Psoas muscle (tissue), 7 donors: ENCODE measurements at regions not wholly inside any gene's neighbourhood (a gene's known extent, or its start where the extent isn't known, plus 50 kb on each side); places are given as distances from the start of the nearest gene placed in this dataset.
A peak's percentile ranks its signal among the peaks of the same experiment; 100 is the strongest.

Experiments
- ATAC-seq, 4 donors: fragments of 200-7000 bp; cut with Tn5 transposase; one replicate each; pipeline ENCODE4 v1.9.1; 2020; ENCODE audit warnings: moderate library complexity in 3 of 4, mild to moderate bottlenecking in 2 of 4
- DNase-seq, 2 donors: peaks; one replicate each; pipeline ENCODE4 v3.0.0-alpha.2; 2020
- H3K27ac ChIP-seq: fragments of 200-600 bp; one replicate; pipeline ENCODE4 v1.8.0; 2022
- H3K27me3 ChIP-seq, 3 donors: fragments of 200-600 bp in 1 of 3; one replicate each; pipeline versions ENCODE4 v1.6.1 to v1.8.0; 2013 to 2022; ENCODE audit warnings: low read length in 2 of 3, mild to moderate bottlenecking in 2 of 3, moderate library complexity in 1 of 3; ENCODE audit not compliant: insufficient read depth in 3 of 3
- H3K36me3 ChIP-seq, 2 donors: fragments of 200-600 bp in 1 of 2; one replicate each; pipeline versions ENCODE4 v1.6.1 to v1.8.0; 2013 to 2022; ENCODE audit warnings: low read depth in 1 of 2, mild to moderate bottlenecking in 1 of 2, moderate library complexity in 1 of 2; ENCODE audit not compliant: insufficient read depth in 1 of 2
- H3K4me1 ChIP-seq: fragments of 200-600 bp; one replicate; pipeline ENCODE4 v1.8.0; 2022
- H3K4me3 ChIP-seq: fragments of 200-600 bp; one replicate; pipeline ENCODE4 v1.8.0; 2022; ENCODE audit warnings: mild to moderate bottlenecking
- H3K9me3 ChIP-seq: fragments of 200-600 bp; one replicate; pipeline ENCODE4 v1.8.0; 2022
- WGBS, 3 donors: extraction: QIAGEN DNeasy Blood & Tissue Kit; methylation state at CpG; one replicate each; pipeline versions ENCODE4 v1.1.6 to v1.1.7; 2013; 5-methylcytosine and 5-hydroxymethylcytosine counted together
- intact Hi-C, 2 donors: fragments of 100-400 bp; cut with DNase I; formaldehyde crosslinking; loops; one replicate each; pipeline versions ENCODE4 v1.11.0 to v1.14.2; 2022
- TF ChIP-seq, protein P1 (sequence below): fragments of 200-600 bp; IDR thresholded peaks from one replicate; pipeline ENCODE4 v1.8.0; 2022; ENCODE audit warnings: antibody characterized with exemption
- donor health status: healthy with polysubstance abuse.
- donor health status: DM: no; HTN: no; CAD: no; lungs with moderate emphysema.
- donor health status: Bipolar disorder and iron deficiency.
- donor health status: healthy.
- donor health status: DM: yes; HTN: yes; CAD: no.
- donor health status: DM: no; HTN: no; CAD: no.
- donor health status: DM: yes; HTN: yes; CAD: no.

DNA sequence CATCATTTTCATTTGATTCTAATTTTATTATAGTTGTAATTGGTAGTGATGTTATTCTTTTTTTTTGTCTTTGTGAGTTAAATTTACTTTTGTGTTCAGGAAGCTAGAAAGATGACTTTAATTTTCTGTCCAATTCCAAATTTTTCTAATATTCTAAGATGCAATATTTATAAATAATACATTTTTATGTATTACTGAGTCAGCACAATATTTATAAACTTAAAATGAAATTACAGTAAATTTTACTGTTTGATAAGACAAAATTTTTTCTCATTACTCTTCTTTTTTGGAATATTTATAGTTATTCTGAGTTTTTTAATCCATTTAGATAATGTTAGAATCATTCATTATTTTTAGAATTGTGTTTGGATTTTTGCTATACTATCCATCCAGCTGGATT, 1637.9 kb upstream of the ACO1 start:
- intact Hi-C loops: no loop called here
- Histone ChIP-seq H3K9me3 (no peaks in the 10 kb centered on the region), H3K27ac (no peak overlapping the region), H3K4me3 (no peak overlapping the region), H3K27me3 (no peaks in the 10 kb centered on the region), H3K4me1 (no peaks in the 10 kb centered on the region), H3K36me3 (no peaks in the 10 kb centered on the region)
- ATAC-seq (no peak), DNase-seq (no peak)
- TF ChIP-seq, protein P1, sequence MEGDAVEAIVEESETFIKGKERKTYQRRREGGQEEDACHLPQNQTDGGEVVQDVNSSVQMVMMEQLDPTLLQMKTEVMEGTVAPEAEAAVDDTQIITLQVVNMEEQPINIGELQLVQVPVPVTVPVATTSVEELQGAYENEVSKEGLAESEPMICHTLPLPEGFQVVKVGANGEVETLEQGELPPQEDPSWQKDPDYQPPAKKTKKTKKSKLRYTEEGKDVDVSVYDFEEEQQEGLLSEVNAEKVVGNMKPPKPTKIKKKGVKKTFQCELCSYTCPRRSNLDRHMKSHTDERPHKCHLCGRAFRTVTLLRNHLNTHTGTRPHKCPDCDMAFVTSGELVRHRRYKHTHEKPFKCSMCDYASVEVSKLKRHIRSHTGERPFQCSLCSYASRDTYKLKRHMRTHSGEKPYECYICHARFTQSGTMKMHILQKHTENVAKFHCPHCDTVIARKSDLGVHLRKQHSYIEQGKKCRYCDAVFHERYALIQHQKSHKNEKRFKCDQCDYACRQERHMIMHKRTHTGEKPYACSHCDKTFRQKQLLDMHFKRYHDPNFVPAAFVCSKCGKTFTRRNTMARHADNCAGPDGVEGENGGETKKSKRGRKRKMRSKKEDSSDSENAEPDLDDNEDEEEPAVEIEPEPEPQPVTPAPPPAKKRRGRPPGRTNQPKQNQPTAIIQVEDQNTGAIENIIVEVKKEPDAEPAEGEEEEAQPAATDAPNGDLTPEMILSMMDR: no peak

DNA sequence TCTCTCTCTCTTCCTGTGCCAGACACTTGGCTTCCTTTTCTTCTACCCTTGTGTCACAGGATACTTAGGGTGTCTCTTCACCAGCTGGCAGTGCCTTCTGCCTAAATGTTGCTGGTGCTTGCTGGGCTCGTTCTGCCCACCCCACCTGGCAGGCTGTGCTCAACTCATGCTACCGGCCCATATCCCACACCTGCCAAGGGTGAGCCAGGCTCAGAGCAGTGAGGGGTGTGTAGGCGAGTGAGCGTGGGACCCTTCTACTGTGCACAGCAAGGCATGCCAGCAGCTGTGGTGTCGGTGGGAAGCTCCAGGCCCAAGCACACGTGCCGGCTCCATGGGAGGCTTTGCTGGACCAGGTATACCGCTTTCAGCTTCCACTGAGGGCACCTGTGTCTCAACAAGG, 1626.7 kb upstream of the ACO1 start:
- H3K4me1 ChIP-seq: no peaks in the 10 kb centered on the region
- H3K4me3 ChIP-seq: no peak overlapping the region
- ATAC-seq (no peak), DNase-seq (no peak)
- H3K9me3 ChIP-seq: no peaks in the 10 kb centered on the region
- H3K27me3 ChIP-seq: no peaks in the 10 kb centered on the region
- 86 to 90% (median 89%) methylated on average over 8 of the region's 8 CpGs for WGBS, 3 donors
- H3K27ac ChIP-seq: no peak overlapping the region
- H3K36me3 ChIP-seq: no peaks in the 10 kb centered on the region
- TF ChIP-seq, protein P1: no peak
- intact Hi-C loops: no loop called here

DNA sequence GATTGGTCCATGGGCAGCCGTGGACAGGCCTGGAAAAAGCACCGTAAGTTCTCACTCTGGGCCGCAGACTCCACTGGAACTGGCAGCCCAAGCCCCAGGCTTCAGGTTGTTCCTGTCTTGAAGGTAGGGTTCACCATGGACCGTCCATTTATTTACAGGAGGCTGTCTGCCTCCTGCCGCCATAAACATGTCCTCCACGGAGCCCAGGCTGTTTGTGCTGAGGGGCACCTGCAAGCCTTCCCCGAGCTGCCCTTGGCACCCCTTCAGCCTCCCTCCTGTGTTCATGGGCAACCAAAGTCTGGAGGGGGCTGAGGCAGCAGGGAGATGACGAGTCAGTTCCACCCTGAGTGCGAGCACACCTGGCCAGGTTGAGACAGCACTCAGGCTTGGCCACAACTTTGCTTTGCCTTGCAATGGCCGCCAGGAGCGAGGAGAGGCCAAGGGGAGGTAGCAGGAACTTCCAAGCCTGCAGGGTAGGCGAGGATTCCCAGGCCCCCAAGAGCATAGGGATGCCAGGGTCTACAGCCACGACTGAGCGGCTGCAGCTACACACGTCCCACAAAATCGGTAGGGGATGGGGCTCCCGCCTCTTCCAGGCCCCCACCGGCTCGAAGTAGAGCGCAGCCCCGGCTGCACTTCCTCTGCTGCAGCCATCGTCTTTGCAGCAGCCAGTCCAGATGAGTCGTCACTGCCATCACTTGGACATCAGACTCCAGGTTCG, 1625.6 kb upstream of the ACO1 start:
- DNase-seq (peak in 1 of 2 donors; percentile 35), ATAC-seq (no peak)
- no peak overlapping the region for H3K4me3 ChIP-seq
- no peaks in the 10 kb centered on the region for H3K9me3 ChIP-seq
- H3K27me3 ChIP-seq: no peaks in the 10 kb centered on the region
- TF ChIP-seq, protein P1: no peak
- 91 to 93% (median 93%) methylated on average over 24 of the region's 24 CpGs for WGBS, 3 donors
- H3K4me1 ChIP-seq: no peaks in the 10 kb centered on the region
- intact Hi-C loops: no loop called here
- H3K27ac ChIP-seq: no peak overlapping the region
- H3K36me3 ChIP-seq: no peaks in the 10 kb centered on the region

DNA sequence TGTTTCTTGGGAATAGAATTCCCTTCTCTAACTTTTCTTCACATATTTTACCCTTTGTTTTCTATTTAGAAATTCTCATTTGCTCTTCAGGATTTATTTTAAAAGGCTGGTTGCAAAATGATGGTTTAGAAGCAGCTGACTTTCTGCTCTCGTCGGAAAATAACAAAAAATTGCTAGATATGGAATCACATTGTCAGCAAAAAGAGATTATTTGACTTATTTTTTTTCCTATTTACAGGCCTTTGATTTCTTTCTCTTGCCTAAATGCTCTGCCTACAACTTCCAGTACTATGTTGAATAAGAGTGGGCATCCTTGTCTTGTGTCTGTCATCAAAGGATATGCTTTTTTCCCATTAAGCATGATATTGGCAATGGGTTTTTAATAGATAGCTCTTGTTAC, 1619.1 kb upstream of the ACO1 start:
- ATAC-seq (no peak), DNase-seq (no peak)
- no peak overlapping the region for H3K27ac ChIP-seq
- H3K4me1 ChIP-seq: no peaks in the 10 kb centered on the region
- H3K4me3 ChIP-seq: no peak overlapping the region
- no peaks in the 10 kb centered on the region for H3K9me3 ChIP-seq
- TF ChIP-seq, protein P1: no peak
- intact Hi-C loops: no loop called here
- H3K36me3 ChIP-seq: no peaks in the 10 kb centered on the region
- WGBS, 3 donors: 91 to 95% (median 93%) methylated on average over 2 of the region's 2 CpGs
- no peaks in the 10 kb centered on the region for H3K27me3 ChIP-seq

DNA sequence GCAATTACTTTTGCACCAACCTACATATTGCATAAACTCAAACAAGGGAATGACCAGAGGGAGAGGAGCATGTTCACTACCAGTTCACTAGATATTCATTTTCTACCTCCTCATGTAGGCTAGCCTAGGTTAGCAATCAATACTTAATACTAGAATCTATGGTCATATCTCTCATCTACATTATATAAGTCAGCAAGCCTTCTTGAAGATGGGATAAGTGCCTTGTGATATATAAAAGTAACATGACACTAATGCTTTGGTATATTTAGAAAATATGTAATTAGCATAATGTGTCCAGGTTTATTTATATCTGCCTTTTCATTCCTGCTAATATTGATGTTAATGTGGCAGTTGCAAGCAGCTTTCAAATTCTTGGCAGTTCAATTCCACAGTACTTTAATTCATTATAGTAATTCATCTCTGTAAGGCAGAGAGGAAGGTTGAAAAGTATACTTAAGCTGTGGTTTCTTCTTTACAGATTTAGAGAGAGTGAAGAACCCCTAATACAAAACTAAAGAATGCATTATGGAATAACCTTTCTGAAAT, 1613.2 kb upstream of the ACO1 start:
- no peaks in the 10 kb centered on the region for H3K27me3 ChIP-seq
- intact Hi-C loops: no loop called here
- H3K4me1 ChIP-seq: no peaks in the 10 kb centered on the region
- TF ChIP-seq, protein P1: no peak
- ATAC-seq (no peak), DNase-seq (no peak)
- no peak overlapping the region for H3K4me3 ChIP-seq
- H3K36me3 ChIP-seq: no peaks in the 10 kb centered on the region
- H3K27ac ChIP-seq: no peak overlapping the region
- no peaks in the 10 kb centered on the region for H3K9me3 ChIP-seq
